Activated CD8-positive, alpha-beta T cell treated with anti-CD3 and anti-CD28 coated beads, Interleukin-2, amount 10 ng/mL, durations not matched to agents 7 days and 5 days (primary cell): ENCODE measurements at regions not wholly inside any gene's neighbourhood (a gene's known extent, or its start where the extent isn't known, plus 50 kb on each side); places are given as distances from the start of the nearest gene placed in this dataset.
A peak's percentile ranks its signal among the peaks of the same experiment; 100 is the strongest.

Experiments used
- ATAC-seq: fragments of 150-1000 bp; cut with Tn5 transposase; one replicate; pipeline ENCODE4 v1.10.0; 2021; ENCODE audit warnings: moderate library complexity
- CTCF ChIA-PET: fragments of 350-600 bp; sonication (Branson Sonifier 250); formaldehyde crosslinking; loops from one replicate; lab custom pipeline; 2021; ENCODE audit warnings: antibody characterized with exemption; lab: Charles Lee
- POLR2A ChIA-PET: fragments of 350-600 bp; sonication (Branson Sonifier 250); formaldehyde crosslinking; loops from one replicate; lab custom pipeline; 2021; ENCODE audit warnings: antibody characterized with exemption; lab: Charles Lee
- DNase-seq: peaks from one replicate; pipeline ENCODE4 v3.0.0-alpha.2; 2020
- H3K27ac Mint-ChIP-seq: one replicate; pipeline ENCODE4 v1.8.0; 2021; ENCODE audit warnings: mild to moderate bottlenecking, mixed read lengths
- H3K27me3 Mint-ChIP-seq: one replicate; pipeline ENCODE4 v1.8.0; 2021; ENCODE audit warnings: low read depth, mixed read lengths
- H3K36me3 Mint-ChIP-seq: one replicate; pipeline ENCODE4 v1.8.0; 2021; ENCODE audit warnings: low read depth, mixed read lengths
- H3K4me1 Mint-ChIP-seq: one replicate; pipeline ENCODE4 v1.8.0; 2021; ENCODE audit warnings: low read depth, mixed read lengths
- H3K4me3 Mint-ChIP-seq: one replicate; pipeline ENCODE4 v1.8.0; 2021; ENCODE audit warnings: mild to moderate bottlenecking, mixed read lengths
- H3K9me3 Mint-ChIP-seq: one replicate; pipeline ENCODE4 v1.8.0; 2022; ENCODE audit warnings: mixed read lengths; ENCODE audit not compliant: insufficient read depth

- no peak overlapping the region for H3K4me3 Mint-ChIP-seq
- CTCF ChIA-PET: interaction anchor here (1.2 to 14.2 kb wide), 9 partner anchors 13 to 1014 kb away, joined by 3 to 106 read pairs (median 13); no protein-coding TSS in a partner anchor
- H3K27me3 Mint-ChIP-seq: peaks cover 31% of the 10 kb centered on the region
- H3K36me3 Mint-ChIP-seq: peaks cover 16% of the 10 kb centered on the region
- ATAC-seq (no peak), DNase-seq (no peak)
- H3K27ac Mint-ChIP-seq: no peak overlapping the region
- POLR2A ChIA-PET: interaction anchor here (0.5 to 1.5 kb wide), 4 partner anchors 9 to 392 kb away, joined by 3 to 5 read pairs (median 4); partner anchors contain the start of gene TLE3
- H3K4me1 Mint-ChIP-seq: peaks cover 83% of the 10 kb centered on the region
- no peaks in the 10 kb centered on the region for H3K9me3 Mint-ChIP-seq
These were observed 274.2 kb downstream of the UACA start for GRCh38 chr15:70488941-70489848.

- no peak overlapping the region for H3K4me3 Mint-ChIP-seq
These were observed 275.3 kb downstream of the UACA start for GRCh38 chr15:70488002-70488605.

GRCh38 chr15:70487387-70487740, 276.0 kb downstream of the UACA start:
- POLR2A ChIA-PET: no interaction called here
- H3K36me3 Mint-ChIP-seq: peaks cover 11% of the 10 kb centered on the region
- DNase-seq: peak; percentile 43
- ATAC-seq: peak; percentile 20
- H3K27ac Mint-ChIP-seq: peak overlapping the region; percentile 4
- peaks cover 45% of the 10 kb centered on the region for H3K27me3 Mint-ChIP-seq
- H3K4me1 Mint-ChIP-seq: peaks cover 64% of the 10 kb centered on the region
- H3K9me3 Mint-ChIP-seq: no peaks in the 10 kb centered on the region
- CTCF ChIA-PET: interaction anchor here (0.6 to 14.2 kb wide), 25 partner anchors 9 to 914 kb away, joined by 3 to 106 read pairs (median 5); partner anchors contain the start of gene TLE3
- H3K4me3 Mint-ChIP-seq: no peak overlapping the region

More at GRCh38 chr15:70488002-70488605, 275.3 kb downstream of the UACA start:
- peaks cover 37% of the 10 kb centered on the region for H3K27me3 Mint-ChIP-seq
- ChIA-PET CTCF (interaction anchor here (0.6 to 14.2 kb wide), 26 partner anchors 9 to 1012 kb away, joined by 3 to 106 read pairs (median 5); partner anchors contain the start of gene TLE3), POLR2A (interaction anchor here (1.5 kb wide), 1 partner anchor 391 kb away, joined by 5 read pairs; the partner anchor contains the start of gene TLE3)
- H3K9me3 Mint-ChIP-seq: no peaks in the 10 kb centered on the region
- ATAC-seq (no peak), DNase-seq (peak; percentile 82)
- no peak overlapping the region for H3K27ac Mint-ChIP-seq
- H3K4me1 Mint-ChIP-seq: peaks cover 72% of the 10 kb centered on the region
- H3K36me3 Mint-ChIP-seq: peaks cover 11% of the 10 kb centered on the region

GRCh38 chr15:70486451-70487386, 276.6 kb downstream of the UACA start:
- peaks cover 48% of the 10 kb centered on the region for H3K27me3 Mint-ChIP-seq
- peak overlapping the region; percentile 80 for H3K27ac Mint-ChIP-seq
- ATAC-seq (peak; percentile 71), DNase-seq (peak; percentile 87)
- ChIA-PET CTCF (interaction anchor here (0.6 to 14.2 kb wide), 20 partner anchors 10 to 1022 kb away, joined by 3 to 106 read pairs (median 4); partner anchors contain the start of gene TLE3), POLR2A (interaction anchor here (0.6 to 0.9 kb wide), 2 partner anchors 9 to 389 kb away, joined by 3 read pairs; partner anchors contain the start of gene TLE3)
- H3K36me3 Mint-ChIP-seq: peaks cover 11% of the 10 kb centered on the region
- no peaks in the 10 kb centered on the region for H3K9me3 Mint-ChIP-seq
- peak overlapping the region; percentile 2 for H3K4me3 Mint-ChIP-seq
- peaks cover 58% of the 10 kb centered on the region for H3K4me1 Mint-ChIP-seq

- POLR2A ChIA-PET: interaction anchor here (0.6 to 0.9 kb wide), 3 partner anchors 10 to 388 kb away, joined by 3 read pairs; partner anchors contain the start of gene TLE3
- peak overlapping the region; percentile 80 for H3K27ac Mint-ChIP-seq
- ATAC-seq: no peak
- CTCF ChIA-PET: interaction anchor here (0.7 to 14.2 kb wide), 9 partner anchors 9 to 1021 kb away, joined by 3 to 106 read pairs (median 4); partner anchors contain the start of gene TLE3
- H3K27me3 Mint-ChIP-seq: peaks cover 48% of the 10 kb centered on the region
- H3K4me3 Mint-ChIP-seq: no peak overlapping the region
- H3K4me1 Mint-ChIP-seq: peaks cover 51% of the 10 kb centered on the region
- H3K36me3 Mint-ChIP-seq: peaks cover 11% of the 10 kb centered on the region
- H3K9me3 Mint-ChIP-seq: no peaks in the 10 kb centered on the region
- DNase-seq: no peak
These were observed 277.3 kb downstream of the UACA start for GRCh38 chr15:70486012-70486411.

- no peaks in the 10 kb centered on the region for H3K9me3 Mint-ChIP-seq
- peaks cover 11% of the 10 kb centered on the region for H3K36me3 Mint-ChIP-seq
- peaks cover 52% of the 10 kb centered on the region for H3K4me1 Mint-ChIP-seq
- no peak overlapping the region for H3K4me3 Mint-ChIP-seq
- H3K27me3 Mint-ChIP-seq: peaks cover 47% of the 10 kb centered on the region
- DNase-seq (no peak), ATAC-seq (no peak)
- POLR2A ChIA-PET: no interaction called here
- no peak overlapping the region for H3K27ac Mint-ChIP-seq
- CTCF ChIA-PET: interaction anchor here (1.6 to 14.2 kb wide), 2 partner anchors 19 to 1009 kb away, joined by 9 to 106 read pairs; no protein-coding TSS in a partner anchor
These were observed 278.4 kb downstream of the UACA start for GRCh38 chr15:70484993-70485392.

- ATAC-seq (no peak), DNase-seq (no peak)
- no peak overlapping the region for H3K4me3 Mint-ChIP-seq
- H3K27me3 Mint-ChIP-seq: peaks cover 40% of the 10 kb centered on the region
- ChIA-PET POLR2A (interaction anchor here (0.7 kb wide), 1 partner anchor 629 kb away, joined by 4 read pairs; no protein-coding TSS in a partner anchor), CTCF (interaction anchor here (1.4 to 14.2 kb wide), 3 partner anchors 18 to 1008 kb away, joined by 3 to 106 read pairs (median 5); no protein-coding TSS in a partner anchor)
- no peaks in the 10 kb centered on the region for H3K9me3 Mint-ChIP-seq
- no peak overlapping the region for H3K27ac Mint-ChIP-seq
- peaks cover 58% of the 10 kb centered on the region for H3K4me1 Mint-ChIP-seq
- peaks cover 11% of the 10 kb centered on the region for H3K36me3 Mint-ChIP-seq
These were observed 279.8 kb downstream of the UACA start for GRCh38 chr15:70483513-70483912.

GRCh38 chr15:70480196-70480856, 283.0 kb downstream of the UACA start:
- peaks cover 8% of the 10 kb centered on the region for H3K36me3 Mint-ChIP-seq
- ATAC-seq (peak; percentile 79), DNase-seq (peak; percentile 87)
- no peaks in the 10 kb centered on the region for H3K9me3 Mint-ChIP-seq
- peak overlapping the region; percentile 22 for H3K27ac Mint-ChIP-seq
- CTCF ChIA-PET: interaction anchor here (0.9 to 14.2 kb wide), 5 partner anchors 9 to 1004 kb away, joined by 3 to 106 read pairs (median 4); no protein-coding TSS in a partner anchor
- POLR2A ChIA-PET: interaction anchor here (0.7 to 2.1 kb wide), 4 partner anchors 9 to 13 kb away, joined by 4 to 7 read pairs (median 5); no protein-coding TSS in a partner anchor
- H3K27me3 Mint-ChIP-seq: peaks cover 59% of the 10 kb centered on the region
- H3K4me1 Mint-ChIP-seq: peaks cover 48% of the 10 kb centered on the region
- peak overlapping the region; percentile 38 for H3K4me3 Mint-ChIP-seq

- Mint-ChIP-seq H3K27ac (peak overlapping the region; percentile 41), H3K4me1 (peaks cover 48% of the 10 kb centered on the region), H3K4me3 (peak overlapping the region; percentile 38), H3K36me3 (peaks cover 5% of the 10 kb centered on the region), H3K27me3 (peaks cover 58% of the 10 kb centered on the region), H3K9me3 (no peaks in the 10 kb centered on the region)
- DNase-seq (no peak), ATAC-seq (peak; percentile 23)
- POLR2A ChIA-PET: interaction anchor here (0.7 to 2.1 kb wide), 4 partner anchors 8 to 13 kb away, joined by 4 to 7 read pairs (median 5); no protein-coding TSS in a partner anchor
- CTCF ChIA-PET: interaction anchor here (1.2 to 14.2 kb wide), 4 partner anchors 13 to 1004 kb away, joined by 3 to 106 read pairs (median 5); no protein-coding TSS in a partner anchor
These were observed 283.6 kb downstream of the UACA start for GRCh38 chr15:70479785-70480184.

GRCh38 chr15:70479056-70479455, 284.3 kb downstream of the UACA start:
- ATAC-seq (no peak), DNase-seq (no peak)
- no peaks in the 10 kb centered on the region for H3K9me3 Mint-ChIP-seq
- H3K4me1 Mint-ChIP-seq: peaks cover 53% of the 10 kb centered on the region
- H3K4me3 Mint-ChIP-seq: no peak overlapping the region
- H3K27ac Mint-ChIP-seq: no peak overlapping the region
- peaks cover 55% of the 10 kb centered on the region for H3K27me3 Mint-ChIP-seq
- no peaks in the 10 kb centered on the region for H3K36me3 Mint-ChIP-seq
- ChIA-PET POLR2A (interaction anchor here (2.1 kb wide), 1 partner anchor 13 kb away, joined by 7 read pairs; no protein-coding TSS in a partner anchor), CTCF (interaction anchor here (2.3 to 14.2 kb wide), 2 partner anchors 13 to 34 kb away, joined by 6 to 106 read pairs; no protein-coding TSS in a partner anchor)
